ENCODE measurements at regions not wholly inside any gene's neighbourhood (a gene's known extent, or its start where the extent isn't known, plus 50 kb on each side); places are given as distances from the start of the nearest gene placed in this dataset.

DNA sequence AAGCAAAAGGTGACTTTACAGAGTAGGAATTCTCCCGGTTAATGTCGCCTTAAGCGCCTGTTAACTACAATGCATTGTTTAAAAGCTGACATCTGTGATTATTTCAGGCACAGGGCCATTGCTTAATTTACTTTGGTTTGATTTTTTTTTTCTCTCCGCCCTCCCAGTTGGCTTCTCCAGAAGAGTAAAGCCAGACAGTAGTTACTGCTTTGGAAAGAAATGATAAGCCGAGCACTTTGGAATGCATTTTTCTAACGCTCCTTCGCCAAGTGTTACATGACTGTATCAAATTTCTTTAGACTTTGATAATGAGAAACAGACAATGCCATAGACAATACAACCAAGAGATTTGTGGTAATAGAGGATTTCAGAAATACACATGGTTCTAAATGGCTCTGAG lies 383.0 kb upstream of the TENM3 start:
- no peak for TF ChIP-seq POLR2A (IDR thresholded peaks at IDR 0.05; ENCODE audit: low read length)
- no peak for TF ChIP-seq GATA1 (IDR thresholded peaks at IDR 0.05; ENCODE audit: low read depth, low read length)

Measured in erythroblast (primary cell).